Astrocyte of the cerebellum (primary cell): ENCODE measurements at regions not wholly inside any gene's neighbourhood (a gene's known extent, or its start where the extent isn't known, plus 50 kb on each side); places are given as distances from the start of the nearest gene placed in this dataset.

ENCODE experiments used
- DNase-seq: peaks from one replicate; pipeline ENCODE4 v3.0.0-alpha.2; 2011; ENCODE audit warnings: low read depth
- H3K4me3 ChIP-seq: 2 replicates; pipeline ENCODE4 v1.5.1; 2011; ENCODE audit warnings: mild to moderate bottlenecking, low read depth, low read length, moderate library complexity
- CTCF ChIP-seq: IDR thresholded peaks from 2 replicates; pipeline ENCODE4 v1.5.1; 2012; ENCODE audit warnings: low read length, low read depth, moderate library complexity, mild to moderate bottlenecking; ENCODE audit errors: missing control alignments
- in situ Hi-C: cut with HindIII; loops from 2 replicates; pipeline ENCODE4 v1.10.0; 2017; ENCODE audit warnings: low sequenced_read_pairs

DNA sequence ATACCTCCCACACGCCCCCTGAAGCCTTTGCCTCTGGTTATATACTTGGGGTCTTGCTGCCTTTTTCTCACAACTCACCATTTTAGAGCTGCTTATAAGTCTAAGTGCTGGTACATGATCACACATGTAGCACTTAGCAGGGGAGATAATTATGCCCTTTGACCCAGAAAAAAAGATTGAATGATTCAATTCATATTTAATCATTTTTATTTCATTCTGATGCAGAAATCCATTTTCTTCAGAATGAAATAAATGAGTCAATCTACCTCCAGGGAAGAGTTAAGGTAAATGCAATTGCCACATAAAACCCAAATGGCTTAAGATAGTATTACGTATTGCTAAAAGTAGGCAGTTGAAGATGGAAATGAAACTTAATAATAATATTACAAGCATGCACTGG, 414.6 kb upstream of the PRICKLE1 start:
- H3K4me3 ChIP-seq, result no peak overlapping the region
- DNase-seq, result no peak
- in situ Hi-C loops, result no loop called here
- no peak for TF ChIP-seq CTCF

DNA sequence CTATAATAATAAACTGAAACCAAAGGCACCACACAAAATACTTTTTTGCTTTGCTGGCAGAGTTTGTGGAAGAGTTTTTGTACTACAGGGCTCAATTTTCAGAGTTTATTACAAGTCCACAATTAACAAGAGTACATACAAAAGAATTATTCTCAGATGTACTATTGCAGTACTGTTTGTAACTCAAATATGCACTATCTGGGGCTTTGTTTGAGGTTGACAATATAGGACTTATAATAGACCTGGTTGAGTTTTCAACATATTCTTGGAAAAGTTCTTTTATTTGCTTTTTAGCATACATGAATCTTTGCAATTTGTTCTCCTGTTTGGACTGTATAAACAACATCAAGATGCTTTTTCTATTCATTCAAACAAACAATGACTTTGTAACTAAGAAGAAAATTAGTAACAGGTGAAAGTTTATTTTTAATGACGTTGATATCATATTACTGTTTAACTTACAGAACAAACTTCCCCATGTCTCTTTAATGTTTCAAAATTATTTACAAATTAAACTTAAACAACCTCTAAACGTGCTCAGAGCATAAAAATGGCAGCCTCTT, 407.4 kb upstream of the PRICKLE1 start:
- in situ Hi-C loops, result no loop called here
- DNase-seq, result no peak
- no peak overlapping the region for H3K4me3 ChIP-seq
- TF ChIP-seq CTCF, result no peak

- no peak for TF ChIP-seq CTCF
- no peak for DNase-seq
- H3K4me3 ChIP-seq, result no peak overlapping the region
- in situ Hi-C loops, result no loop called here
Observed at GRCh38 chr12:42992826-42993225, 403.3 kb upstream of the PRICKLE1 start.

DNA sequence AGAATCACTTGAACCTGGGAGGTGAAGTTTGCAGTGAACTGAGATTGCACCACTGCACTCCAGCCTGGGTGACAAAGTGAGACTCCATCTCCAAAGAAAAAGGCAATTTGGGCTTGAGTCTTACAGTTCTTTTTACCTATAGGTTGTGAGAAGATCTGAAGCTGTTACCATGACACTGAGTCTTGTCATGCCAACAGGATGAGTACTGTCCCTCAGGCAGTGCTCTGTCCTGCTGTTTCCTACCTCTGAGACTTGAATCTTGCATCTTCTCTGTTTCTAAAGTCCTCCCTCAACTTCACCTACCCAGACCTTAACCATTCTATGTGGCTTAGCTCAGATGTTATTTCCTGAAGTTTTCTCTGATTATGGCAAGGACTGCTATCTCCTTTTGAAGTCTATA, 400.8 kb upstream of the PRICKLE1 start:
- in situ Hi-C loops, result no loop called here
- no peak overlapping the region for H3K4me3 ChIP-seq
- TF ChIP-seq CTCF, result no peak
- DNase-seq, result no peak

- no peak overlapping the region for H3K4me3 ChIP-seq
- peak; percentile 40 for DNase-seq
- in situ Hi-C loops, result no loop called here
- no peak for TF ChIP-seq CTCF
Observed at GRCh38 chr12:42987216-42987650, 397.7 kb upstream of the PRICKLE1 start.

GRCh38 chr12:42985506-42985905, 396.0 kb upstream of the PRICKLE1 start:
- DNase-seq, result no peak
- H3K4me3 ChIP-seq, result no peak overlapping the region
- in situ Hi-C loops, result no loop called here
- TF ChIP-seq CTCF, result no peak

DNA sequence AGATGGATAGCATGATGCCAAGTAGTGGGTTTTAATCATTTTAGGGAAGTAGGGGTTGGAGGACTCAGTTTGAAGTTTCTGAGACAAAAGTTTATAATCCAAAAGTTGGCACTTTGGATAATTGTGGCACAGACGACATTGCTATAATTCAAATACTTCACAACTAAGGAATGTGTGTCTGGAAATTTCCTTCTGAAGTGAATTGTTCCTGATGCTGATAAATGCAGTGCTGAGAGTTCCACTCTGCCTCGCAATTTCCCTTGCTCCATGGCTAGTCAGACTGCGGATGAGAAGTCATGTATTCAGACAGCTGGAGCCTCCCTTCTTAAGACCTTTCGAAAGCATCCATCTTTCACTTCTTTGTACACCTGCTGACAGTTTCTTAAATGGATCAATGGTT, 393.3 kb upstream of the PRICKLE1 start:
- DNase-seq, result no peak
- in situ Hi-C loops, result no loop called here
- no peak for TF ChIP-seq CTCF
- no peak overlapping the region for H3K4me3 ChIP-seq
